HG03103 (cell line): ENCODE measurements at regions not wholly inside any gene's neighbourhood (a gene's known extent, or its start where the extent isn't known, plus 50 kb on each side); places are given as distances from the start of the nearest gene placed in this dataset.
A peak's percentile ranks its signal among the peaks of the same experiment; 100 is the strongest.
"Not testable (repeated sequence)": the region's sequence is repeated elsewhere in the genome, so short reads cannot be mapped to it uniquely, and the experiment has no call there.

Experiments used
- ATAC-seq: cut with Tn5 transposase; IDR thresholded peaks from one replicate; pipeline ENCODE4 v1.9.1; 2021; ENCODE audit warnings: low read depth; ENCODE audit not compliant: unreplicated experiment

DNA sequence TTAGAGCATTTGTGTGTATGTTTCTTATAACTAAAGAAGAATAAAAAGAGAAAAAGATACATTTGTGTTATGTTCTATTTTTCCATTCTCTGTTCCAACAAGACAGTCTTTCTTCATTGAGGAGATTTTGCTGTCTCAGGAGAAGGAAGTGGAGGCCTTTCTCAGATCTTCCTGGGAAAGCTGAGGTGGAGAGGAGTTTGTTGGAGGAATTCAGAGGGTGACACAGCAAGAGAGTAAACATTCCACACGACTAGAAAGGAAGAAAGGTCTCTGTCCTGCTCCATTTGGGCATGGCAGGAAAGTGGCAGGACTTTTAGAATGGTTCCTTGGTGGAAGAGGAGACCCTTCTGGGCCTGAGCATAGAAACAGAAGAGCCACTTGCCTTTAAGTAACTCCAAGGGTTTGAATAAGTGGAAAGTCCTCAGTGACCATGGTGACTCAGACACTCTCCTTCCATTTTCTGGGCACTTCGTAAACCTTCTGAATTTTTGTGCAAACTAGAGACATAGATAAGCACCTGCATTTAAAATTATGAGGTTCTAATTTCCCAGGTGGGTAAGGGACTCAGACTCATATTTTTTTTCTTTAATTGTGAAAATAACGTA lies 52.3 kb upstream of the COL5A2 start:
- no peak for ATAC-seq

DNA sequence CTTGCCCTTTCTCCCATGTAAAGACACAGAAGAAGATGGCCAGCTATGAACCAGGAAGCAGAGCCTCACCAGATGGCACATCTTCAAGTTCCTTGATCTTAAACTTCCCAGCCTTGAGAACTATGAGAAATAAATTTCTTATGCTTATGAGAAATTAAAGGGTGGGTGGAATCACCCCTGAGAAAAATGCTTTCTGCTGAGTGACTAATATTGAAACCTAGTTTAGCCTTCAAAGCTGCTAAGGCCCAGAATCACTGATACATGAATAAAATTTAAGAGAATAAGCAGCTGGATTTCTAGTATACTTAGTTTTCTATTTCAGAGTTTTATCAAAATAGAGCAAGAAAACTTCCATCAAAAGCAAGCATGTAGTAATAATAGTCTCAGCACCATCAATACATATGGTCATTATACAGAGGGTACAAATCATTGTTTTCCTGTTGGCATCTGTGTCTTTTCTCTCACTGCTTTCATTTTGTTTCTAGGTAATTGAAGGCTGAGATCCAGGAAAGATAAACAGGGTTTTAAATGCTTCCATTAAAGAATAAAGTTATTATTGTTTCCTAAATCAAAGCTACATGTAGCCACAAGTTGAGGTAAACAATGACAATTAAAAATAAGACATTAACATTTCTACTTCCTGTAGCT lies 53.3 kb upstream of the COL5A2 start:
- ATAC-seq: peak; percentile 84

DNA sequence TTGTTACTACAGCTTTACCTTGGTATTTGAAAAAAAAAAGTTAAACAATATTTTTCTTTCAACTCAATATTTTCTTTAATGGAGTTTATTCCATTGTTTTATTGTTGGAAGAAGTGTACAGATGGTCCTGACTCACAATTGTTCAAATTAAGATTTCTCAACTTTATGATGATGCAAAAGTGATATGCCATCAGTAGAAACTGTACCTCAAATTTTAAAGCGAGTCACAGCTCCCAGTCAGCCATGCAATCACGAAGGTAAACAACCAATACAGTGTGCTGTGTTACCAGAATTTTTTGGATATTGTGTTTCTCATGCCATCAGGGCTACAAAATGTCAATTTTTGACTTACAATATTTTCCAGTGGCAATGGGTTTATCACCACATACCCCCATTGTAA lies 54.0 kb upstream of the COL5A2 start:
- ATAC-seq: no peak

DNA sequence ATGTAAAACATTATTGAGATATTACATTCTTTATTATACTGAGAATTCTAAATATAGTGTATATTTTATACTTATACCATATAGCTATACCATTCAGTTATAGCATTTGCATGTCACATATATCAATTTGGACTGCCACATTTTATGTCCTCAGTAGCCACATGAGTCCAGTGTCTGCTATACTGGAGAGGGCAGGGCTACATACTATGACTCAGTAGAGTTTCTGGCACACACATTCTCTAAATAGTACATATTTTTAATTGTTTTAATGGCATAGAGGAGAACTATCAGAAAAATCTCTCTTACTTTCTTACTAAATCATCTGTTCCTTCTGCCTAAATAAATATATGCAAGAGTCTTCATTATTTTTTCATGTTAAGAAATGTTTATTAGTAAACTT lies 55.4 kb upstream of the COL5A2 start:
- no peak for ATAC-seq

DNA sequence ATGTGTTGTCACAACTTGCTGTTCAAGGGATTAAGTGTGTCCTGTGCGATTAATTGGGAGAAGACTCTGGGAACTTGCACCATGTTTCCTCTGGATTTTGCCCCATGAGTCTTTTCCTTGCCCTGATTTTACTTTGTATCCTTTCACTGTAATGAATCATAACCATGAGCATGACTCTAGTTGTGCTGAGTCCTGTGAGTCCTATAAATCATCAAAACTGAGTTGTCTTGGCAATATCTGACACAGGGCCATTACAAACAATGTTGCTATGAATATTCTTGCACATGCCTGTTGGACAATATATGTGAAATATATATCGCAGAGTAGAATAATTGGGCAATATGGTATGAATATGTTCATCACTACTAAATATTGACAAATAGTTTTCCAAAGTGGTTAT lies 56.5 kb upstream of the COL5A2 start:
- no peak for ATAC-seq

DNA sequence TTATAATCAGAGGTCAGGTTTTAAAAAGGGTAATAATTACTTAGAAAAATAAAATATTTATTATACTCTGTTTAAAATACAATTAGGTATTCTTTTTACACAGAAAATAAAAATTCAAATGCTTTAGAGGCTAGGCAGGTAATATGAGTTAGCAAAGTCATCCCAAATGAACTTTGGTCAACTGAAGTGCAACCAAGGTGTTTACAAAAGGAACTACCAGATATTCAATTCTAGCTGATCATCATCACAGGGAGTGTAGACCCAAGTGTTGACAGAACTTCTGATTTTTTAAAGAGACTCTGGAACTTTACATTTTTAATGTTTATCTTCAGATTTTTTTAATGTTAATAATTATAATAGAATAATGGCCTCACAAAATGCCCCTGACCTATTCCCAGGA lies 59.3 kb upstream of the COL5A2 start:
- ATAC-seq: no peak

DNA sequence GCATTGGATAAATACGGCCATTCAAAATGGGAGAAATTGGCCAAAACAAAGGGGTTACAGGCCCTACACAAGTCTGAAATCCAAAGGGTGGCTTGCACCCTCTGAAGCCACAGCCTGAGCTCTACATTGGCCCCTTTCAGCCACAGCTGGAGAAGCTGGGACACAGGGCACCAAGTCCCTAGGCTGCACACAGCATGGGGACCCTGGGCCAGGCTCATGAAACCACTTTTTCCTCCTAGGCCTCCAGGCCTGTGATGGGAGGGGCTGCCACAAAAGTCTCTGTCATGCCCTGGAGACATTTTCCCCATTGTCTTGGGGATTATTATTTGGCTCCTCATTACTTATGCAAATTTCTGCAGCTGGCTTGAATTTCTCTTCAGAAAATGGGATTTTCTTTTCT lies 64.3 kb upstream of the COL5A2 start:
- not testable (repeated sequence) for ATAC-seq

DNA sequence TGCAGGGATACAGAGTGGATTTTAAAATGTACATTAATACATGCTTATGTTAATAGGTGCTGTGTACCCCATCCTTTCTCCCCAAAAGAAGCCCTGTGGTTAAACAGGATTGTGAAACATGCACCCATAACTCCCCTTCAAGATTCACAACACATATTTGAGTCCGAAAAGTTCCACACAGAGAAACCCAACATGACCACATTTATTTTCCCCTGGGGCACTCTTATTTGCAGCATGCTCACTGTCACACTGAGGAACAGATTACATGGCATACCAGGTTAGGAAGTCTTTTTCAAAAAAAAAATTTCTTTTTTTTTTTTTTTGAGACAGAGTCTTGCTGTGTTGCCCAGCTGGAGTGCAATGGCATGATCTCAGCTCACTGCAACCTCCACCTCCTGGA lies 67.7 kb upstream of the COL5A2 start:
- ATAC-seq: no peak

DNA sequence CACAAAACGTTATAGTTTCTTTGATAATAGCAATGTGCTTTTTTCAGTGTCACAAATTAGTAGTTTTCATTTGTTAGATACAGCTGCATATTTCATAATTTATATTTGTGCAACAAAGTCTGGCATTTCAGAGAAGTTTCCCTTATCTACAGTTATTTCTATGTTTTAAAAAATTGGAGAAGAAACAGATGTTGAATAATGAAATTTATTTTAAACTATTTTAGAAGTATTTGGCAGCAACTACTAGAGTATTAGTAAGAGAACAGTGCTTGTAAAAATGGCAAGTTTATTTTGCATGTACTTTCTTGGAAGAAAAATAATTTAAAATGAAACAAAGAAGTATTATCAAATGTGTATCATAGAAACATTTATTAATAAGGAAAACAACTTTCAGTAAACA lies 68.6 kb upstream of the COL5A2 start:
- ATAC-seq: no peak

DNA sequence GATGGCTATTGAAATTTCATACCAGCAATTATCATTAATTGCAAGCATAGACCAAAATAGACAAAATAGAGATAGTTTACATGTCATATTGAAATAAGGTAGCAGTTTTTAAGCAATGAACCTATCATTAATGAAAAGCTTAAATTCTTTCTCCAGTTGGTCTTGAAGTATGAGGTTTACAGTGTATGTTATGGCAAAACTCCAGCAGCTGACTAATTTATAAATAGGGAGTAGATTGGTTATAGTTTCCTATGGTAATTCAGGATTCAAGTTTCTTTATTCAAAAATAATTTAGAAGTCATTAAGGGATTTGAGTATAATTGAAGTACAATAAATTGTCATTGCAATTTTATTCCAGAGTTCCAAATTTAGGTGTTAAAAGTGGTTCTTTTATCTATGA lies 69.6 kb upstream of the COL5A2 start:
- no peak for ATAC-seq

DNA sequence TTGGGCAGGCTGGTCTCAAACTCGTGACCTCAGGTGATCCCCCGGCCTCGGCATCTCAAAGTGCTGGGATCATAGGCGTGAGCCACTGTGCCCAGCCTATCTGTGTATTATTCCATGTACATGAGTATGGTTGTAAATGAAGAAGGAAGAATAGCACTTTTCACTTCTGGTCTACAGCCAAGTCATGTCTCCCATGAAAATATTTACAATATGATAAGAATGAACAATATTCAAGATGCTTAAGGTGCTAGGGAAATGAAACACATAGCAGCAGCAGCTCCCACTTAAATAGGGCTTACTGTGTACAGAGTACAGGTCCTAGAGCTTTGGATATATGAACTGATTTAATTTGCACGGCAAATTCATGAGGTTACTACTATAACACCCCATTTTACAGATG lies 70.3 kb upstream of the COL5A2 start:
- no peak for ATAC-seq

DNA sequence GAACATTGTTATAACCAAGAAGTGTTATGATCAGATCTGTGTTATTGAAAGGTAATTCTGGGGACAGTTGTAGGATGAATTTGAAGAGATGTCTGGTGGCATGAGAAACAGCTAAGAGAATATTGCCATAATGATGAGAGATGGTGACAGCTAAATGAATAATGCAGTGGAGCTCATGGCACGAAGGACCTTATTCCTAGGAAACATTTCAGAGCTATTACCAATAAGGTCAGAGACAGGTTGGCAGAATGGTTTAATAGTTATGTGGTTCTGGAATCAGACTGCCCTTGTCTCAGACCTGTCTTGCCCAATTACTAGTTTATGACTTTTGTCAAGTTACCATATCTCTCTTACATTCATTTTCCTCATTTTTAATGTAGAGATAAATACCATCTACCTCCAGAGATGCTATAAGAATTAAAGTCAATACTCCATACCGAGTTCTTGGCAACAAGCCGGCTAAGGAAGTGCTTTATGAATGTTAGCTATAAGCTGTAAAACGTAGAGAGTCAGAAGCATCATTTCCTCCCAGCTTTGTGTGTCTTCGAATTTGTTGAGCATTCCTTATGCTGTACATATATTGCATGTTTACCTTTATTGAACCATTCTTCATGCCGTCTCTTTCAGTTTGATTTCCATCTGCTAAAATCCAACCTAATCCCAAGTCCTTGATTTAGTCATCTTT lies 73.6 kb upstream of the COL5A2 start:
- ATAC-seq: no peak

DNA sequence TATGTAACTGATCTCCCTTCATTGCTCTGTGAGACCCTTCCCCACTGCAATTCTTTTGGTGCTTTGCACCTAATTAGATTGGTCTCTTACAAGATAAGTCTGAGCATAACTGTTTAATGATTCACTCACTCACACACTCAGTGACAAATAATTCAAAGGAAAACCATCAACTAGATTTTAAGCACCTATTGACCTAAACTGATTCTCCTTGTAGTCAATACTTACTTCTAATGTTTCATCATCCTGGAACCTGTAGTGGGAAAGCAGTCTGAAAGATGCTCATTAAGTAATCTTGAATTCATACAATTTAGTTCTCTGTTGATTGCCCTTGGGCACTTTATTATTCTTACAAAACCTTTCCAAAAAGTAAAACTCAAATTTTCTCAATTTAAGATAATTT lies 74.3 kb upstream of the COL5A2 start:
- no peak for ATAC-seq

DNA sequence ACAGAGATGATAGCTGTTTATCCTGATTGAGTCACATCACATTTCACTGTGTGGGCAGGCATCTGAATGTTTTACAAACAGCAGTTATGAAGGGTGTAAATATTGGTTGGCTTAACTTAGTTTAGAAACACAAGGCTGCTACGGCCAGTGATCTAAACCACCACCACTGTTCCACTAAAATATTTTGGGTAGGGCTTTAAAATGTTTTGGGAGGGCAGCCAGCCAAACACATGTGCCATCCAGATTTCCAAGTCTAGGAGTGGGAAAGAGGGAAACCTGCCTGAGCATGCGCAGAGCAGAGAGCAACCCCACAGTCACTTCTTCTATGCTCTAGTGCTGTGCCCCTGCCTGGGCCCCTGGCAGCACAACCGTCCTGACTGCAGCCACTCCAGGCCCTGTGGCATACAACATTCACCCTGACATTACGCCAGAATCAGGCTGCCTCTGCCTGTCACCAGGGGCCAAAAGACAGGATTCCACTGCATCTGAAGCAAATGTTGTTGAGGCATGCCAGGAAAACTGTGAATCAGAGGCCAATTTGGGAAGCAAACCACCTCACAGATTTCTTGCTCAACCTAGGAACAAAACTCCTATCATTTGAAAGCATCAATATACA lies 74.8 kb upstream of the COL5A2 start:
- no peak for ATAC-seq

DNA sequence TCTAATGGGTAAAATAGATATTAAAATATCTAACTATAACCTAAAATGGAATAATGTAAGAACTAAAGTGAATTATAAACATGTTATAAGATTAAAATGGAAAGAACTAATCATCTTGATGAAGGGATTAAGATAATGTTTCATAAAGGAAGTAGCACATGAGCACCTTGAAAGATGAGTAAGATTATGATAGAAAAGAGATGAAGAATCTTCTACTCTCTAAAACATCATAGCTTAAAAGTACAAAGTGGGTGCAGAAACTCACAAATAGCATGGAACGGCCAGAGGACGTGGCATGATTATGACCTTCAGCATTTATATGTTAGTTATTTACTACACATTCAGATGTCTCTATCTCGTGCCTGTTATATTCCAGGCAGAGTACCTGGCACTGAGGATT lies 76.2 kb upstream of the COL5A2 start:
- ATAC-seq: no peak

DNA sequence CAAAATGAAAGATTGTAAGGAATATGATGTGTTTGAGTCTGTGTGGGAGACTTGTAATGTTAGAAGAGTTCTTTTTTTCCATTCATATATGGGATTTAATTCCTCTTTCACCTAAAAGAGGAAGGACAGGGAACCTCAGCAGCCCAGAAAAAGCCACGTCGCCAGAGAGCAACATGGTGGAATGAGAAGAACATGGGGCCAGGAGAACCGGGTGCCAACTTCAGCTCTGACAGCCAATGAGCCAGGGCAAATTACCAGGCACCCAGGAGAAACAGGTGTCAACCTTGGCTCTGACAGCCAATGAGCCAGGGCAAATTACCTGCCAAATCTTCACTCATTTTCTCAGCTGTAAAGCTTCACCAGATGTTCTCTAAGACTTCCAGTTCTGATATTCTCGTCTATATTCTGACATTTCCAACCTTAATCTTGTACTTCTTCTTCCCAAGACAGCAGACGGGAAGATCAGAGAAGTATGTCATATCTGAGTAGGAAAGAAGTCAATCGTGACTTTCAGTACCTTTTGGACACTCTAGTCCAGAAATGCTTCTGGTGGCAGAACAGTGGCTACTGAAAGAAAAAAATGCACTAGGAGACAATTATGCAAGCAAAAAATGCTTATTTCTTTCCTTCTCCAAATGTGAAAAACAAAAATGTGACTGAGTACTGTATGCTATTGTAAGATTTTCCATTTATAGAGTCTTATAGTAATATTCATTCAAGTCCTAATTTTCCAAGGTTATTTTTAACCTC lies 79.2 kb upstream of the COL5A2 start:
- no peak for ATAC-seq

DNA sequence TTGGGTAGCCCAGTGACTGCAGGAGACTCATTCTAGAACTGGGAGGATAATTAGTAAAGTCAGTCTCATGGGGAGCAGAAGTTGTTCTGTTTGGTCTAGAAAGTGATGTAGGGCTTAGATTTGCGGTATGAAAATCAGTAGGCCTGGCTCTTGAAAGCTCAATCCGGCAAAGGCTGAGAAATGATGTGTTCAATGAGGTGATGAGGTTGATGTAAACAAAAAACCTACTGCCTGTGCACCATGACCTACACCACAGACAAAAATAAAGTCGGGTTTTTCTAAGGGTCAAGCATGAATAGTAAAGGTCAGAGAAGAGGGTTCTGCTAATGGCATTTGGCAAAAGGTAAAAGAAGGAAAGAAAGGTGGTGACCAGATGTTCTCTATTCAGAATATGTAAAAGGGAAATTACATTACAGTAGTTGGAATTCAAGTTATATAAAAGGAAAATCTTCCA lies 80.8 kb upstream of the COL5A2 start:
- no peak for ATAC-seq

DNA sequence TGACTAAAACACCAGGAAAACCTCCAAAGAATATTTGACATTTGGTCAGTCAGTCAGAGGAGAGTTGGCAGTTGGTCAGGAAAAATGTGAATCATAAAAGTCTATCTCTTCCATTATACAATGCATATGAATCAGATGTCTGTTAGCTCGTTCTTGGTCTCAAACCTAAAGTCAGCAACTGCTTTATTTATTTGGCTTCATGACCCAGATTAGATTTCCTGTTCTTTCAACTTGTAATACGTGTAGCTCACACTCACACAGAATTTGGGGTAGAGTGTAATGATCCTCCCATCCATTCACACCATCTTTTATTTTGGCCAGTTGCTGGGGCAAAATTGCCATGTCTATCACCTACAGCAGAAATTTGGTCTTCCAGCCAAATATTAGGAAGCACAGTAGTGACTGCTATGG lies 81.9 kb upstream of the COL5A2 start:
- ATAC-seq: no peak

DNA sequence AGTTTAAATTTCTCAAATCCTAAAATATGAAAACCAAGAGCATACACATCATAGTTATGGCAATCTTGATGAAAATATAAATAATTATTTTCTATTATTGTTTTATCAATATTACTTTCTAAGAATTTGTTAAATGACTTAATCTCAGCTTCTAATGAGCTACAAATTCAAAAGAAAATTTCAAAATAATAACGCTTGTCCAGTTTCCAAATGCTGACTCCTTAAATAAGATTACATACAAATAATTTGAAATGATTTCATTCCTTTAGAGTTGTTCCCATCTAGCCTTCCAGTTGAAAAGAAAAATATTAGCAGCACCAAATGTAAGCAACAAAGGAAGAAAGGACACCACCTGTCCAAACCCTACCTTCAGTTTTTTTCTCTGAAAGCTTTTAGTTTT lies 82.4 kb upstream of the COL5A2 start:
- ATAC-seq: no peak

DNA sequence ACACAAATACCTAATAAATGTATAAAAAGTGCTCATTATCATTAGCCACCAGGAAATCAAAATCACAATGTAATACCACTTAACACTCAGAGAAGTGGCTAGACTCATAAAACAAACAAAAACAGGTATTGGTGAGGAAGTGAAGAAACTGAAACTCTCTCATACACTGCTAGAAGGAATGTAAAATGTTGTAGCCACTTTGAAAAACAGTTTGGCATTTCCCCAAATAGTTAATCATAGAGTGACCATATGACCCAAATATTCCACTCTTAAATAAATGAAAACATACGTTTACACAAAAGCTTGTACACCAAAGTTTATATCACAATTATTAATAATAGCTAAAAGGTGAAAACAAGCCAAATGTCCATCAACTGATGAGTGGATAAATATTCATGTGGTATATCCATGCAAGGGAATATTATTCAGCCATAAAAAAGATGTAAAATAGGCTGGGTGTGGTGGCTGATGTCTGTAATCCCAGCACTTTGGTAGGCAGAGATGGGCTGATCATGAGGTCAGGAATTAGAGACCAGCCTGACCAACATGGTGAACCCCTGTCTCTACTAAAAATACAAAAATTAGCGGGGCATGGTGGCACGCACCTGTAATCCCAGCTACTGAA lies 86.2 kb upstream of the COL5A2 start:
- ATAC-seq: no peak

DNA sequence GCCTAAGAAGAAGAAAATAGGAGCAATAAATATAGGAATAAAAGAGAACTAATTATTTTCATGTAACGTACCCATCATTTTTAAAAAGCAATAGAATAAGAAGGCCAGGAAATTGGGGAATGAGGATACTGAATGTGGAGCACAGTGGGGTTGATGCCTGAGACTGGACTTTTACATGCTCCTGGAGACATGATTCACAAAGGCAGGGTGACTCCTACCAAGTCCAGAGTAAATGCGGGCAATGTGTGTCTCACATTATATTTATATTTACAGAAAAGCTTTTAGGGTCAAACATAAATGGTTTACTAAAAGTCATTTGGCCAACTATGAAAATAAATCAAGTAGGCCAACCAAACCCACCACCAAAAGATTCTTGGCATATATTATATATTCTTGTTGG lies 87.9 kb upstream of the COL5A2 start:
- no peak for ATAC-seq
